Liver (tissue), 8 donors: ENCODE measurements at regions not wholly inside any gene's neighbourhood (a gene's known extent, or its start where the extent isn't known, plus 50 kb on each side); places are given as distances from the start of the nearest gene placed in this dataset.

ENCODE experiments used
- DNase-seq: peaks from one replicate; pipeline ENCODE4 v3.0.0-alpha.2; 2017; ENCODE audit warnings: low spot score
- H3K27ac ChIP-seq, 2 donors: one replicate each; pipeline ENCODE4 v1.7.0; 2013; ENCODE audit warnings: inconsistent platforms in 2 of 2, low read length in 2 of 2, control low read depth in 1 of 2, low read depth in 1 of 2, mild to moderate bottlenecking in 1 of 2
- H3K27me3 ChIP-seq, 4 donors: one replicate each; pipeline versions ENCODE4 v1.6.1 to v1.7.0; 2013; ENCODE audit warnings: low read length in 3 of 4, inconsistent platforms in 1 of 4, mild to moderate bottlenecking in 1 of 4, moderate library complexity in 1 of 4; ENCODE audit not compliant: control insufficient read depth in 4 of 4, insufficient read depth in 4 of 4
- H3K36me3 ChIP-seq, 4 donors: one replicate each; pipeline versions ENCODE4 v1.6.1 to v1.7.0; 2013; ENCODE audit warnings: low read length in 3 of 4, mild to moderate bottlenecking in 3 of 4, low read depth in 1 of 4, moderate library complexity in 1 of 4; ENCODE audit not compliant: control insufficient read depth in 4 of 4, insufficient read depth in 3 of 4
- H3K4me1 ChIP-seq, 4 donors: one replicate each; pipeline versions ENCODE4 v1.6.1 to v1.7.0; 2013; ENCODE audit warnings: low read length in 3 of 4, mild to moderate bottlenecking in 3 of 4, moderate library complexity in 1 of 4; ENCODE audit not compliant: control insufficient read depth in 4 of 4, insufficient read depth in 4 of 4
- H3K4me3 ChIP-seq, 3 donors: one replicate each; pipeline versions ENCODE4 v1.6.1 to v1.7.0; 2013; ENCODE audit warnings: low read length in 3 of 3, control low read depth in 1 of 3, low read depth in 1 of 3, mild to moderate bottlenecking in 1 of 3
- H3K9ac ChIP-seq, 2 donors: one replicate each; pipeline ENCODE4 v1.7.0; 2013; ENCODE audit warnings: low read length in 2 of 2, mild to moderate bottlenecking in 2 of 2, moderate library complexity in 2 of 2, control low read depth in 1 of 2, low read depth in 1 of 2
- H3K9me3 ChIP-seq, 4 donors: one replicate each; pipeline versions ENCODE4 v1.6.1 to v1.7.0; 2013; ENCODE audit warnings: low read length in 3 of 4; ENCODE audit not compliant: control insufficient read depth in 4 of 4
- ATF3 ChIP-seq: IDR thresholded peaks from 2 replicates; pipeline ENCODE4 v1.6.1; 2016; ENCODE audit warnings: antibody characterized with exemption
- EGR1 ChIP-seq, 2 donors: IDR thresholded peaks; 2 replicates each; pipeline ENCODE4 v1.6.1; 2016 to 2018; ENCODE audit warnings: antibody characterized with exemption in 2 of 2, low read depth in 2 of 2
- FOXA1 ChIP-seq: IDR thresholded peaks from 2 replicates; pipeline ENCODE4 v1.6.1; 2016; ENCODE audit warnings: antibody characterized with exemption
- FOXA2 ChIP-seq: IDR thresholded peaks from 2 replicates; pipeline ENCODE4 v1.6.1; 2016; ENCODE audit warnings: antibody characterized with exemption
- GABPA ChIP-seq, 2 donors: IDR thresholded peaks in 1 of 2; conservative IDR thresholded peaks in 1 of 2; 2 replicates each; pipeline ENCODE4 v1.6.1; 2016; ENCODE audit warnings: antibody characterized with exemption in 2 of 2, mild to moderate bottlenecking in 1 of 2, moderate library complexity in 1 of 2
- HNF4A ChIP-seq, 2 donors: conservative IDR thresholded peaks; 2 replicates each; pipeline ENCODE4 v1.6.1; 2016; ENCODE audit warnings: antibody characterized with exemption in 2 of 2, mild to moderate bottlenecking in 2 of 2
- HNF4G ChIP-seq: IDR thresholded peaks from 2 replicates; pipeline ENCODE4 v1.6.1; 2016; ENCODE audit warnings: antibody characterized with exemption
- JUND ChIP-seq, 2 donors: IDR thresholded peaks; 2 replicates each; pipeline ENCODE4 v1.6.1; 2016; ENCODE audit warnings: antibody characterized with exemption in 2 of 2
- MAX ChIP-seq: IDR thresholded peaks from 2 replicates; pipeline ENCODE4 v1.6.1; 2016; ENCODE audit warnings: antibody characterized with exemption
- NR2F2 ChIP-seq: IDR thresholded peaks from 2 replicates; pipeline ENCODE4 v1.6.1; 2016; ENCODE audit warnings: antibody characterized with exemption
- RAD21 ChIP-seq, 2 donors: IDR thresholded peaks; 2 replicates each; pipeline ENCODE4 v1.6.1; 2016; ENCODE audit warnings: antibody characterized with exemption in 2 of 2, mild to moderate bottlenecking in 2 of 2
- REST ChIP-seq: IDR thresholded peaks from 2 replicates; pipeline ENCODE4 v1.6.1; 2016; ENCODE audit warnings: antibody characterized with exemption, mild to moderate bottlenecking
- RXRA ChIP-seq, 2 donors: IDR thresholded peaks; 2 replicates each; pipeline ENCODE4 v1.6.1; 2017 to 2018; ENCODE audit warnings: antibody characterized with exemption in 2 of 2, mild to moderate bottlenecking in 1 of 2
- SP1 ChIP-seq: IDR thresholded peaks from 2 replicates; pipeline ENCODE4 v1.6.1; 2018; ENCODE audit warnings: antibody characterized with exemption, mild to moderate bottlenecking
- TAF1 ChIP-seq: conservative IDR thresholded peaks from 2 replicates; pipeline ENCODE4 v1.6.1; 2016; ENCODE audit warnings: antibody characterized with exemption, mild to moderate bottlenecking
- YY1 ChIP-seq: IDR thresholded peaks from 2 replicates; pipeline ENCODE4 v1.6.1; 2016; ENCODE audit warnings: antibody characterized with exemption, mild to moderate bottlenecking
- WGBS: extraction: QIAGEN DNeasy Blood & Tissue Kit; methylation state at CpG from one replicate; pipeline ENCODE4 v1.1.7; 2013; 5-methylcytosine and 5-hydroxymethylcytosine counted together
- TF ChIP-seq, protein P1 (sequence below): IDR thresholded peaks from 2 replicates; pipeline ENCODE4 v1.6.1; 2016; ENCODE audit warnings: antibody characterized with exemption
- TF ChIP-seq, protein P2 (sequence below): fragments of 150-350 bp; IDR thresholded peaks from 2 replicates; pipeline ENCODE4 v1.5.1; 2017; ENCODE audit warnings: improper control_type of control experiment, low read depth, low read length; ENCODE audit not compliant: missing input control
- donor health status: healthy.
- donor health status: healthy.
- donor health status: healthy.
- donor health status: healthy.
- donor health status: healthy.

- TF ChIP-seq GABPA (IDR thresholded peaks at IDR 0.05 in 1 of 2, conservative IDR thresholded peaks at IDR 0.05 in 1 of 2) (no peak), JUND (IDR thresholded peaks at IDR 0.05) (no peak), YY1 (no peak), MAX (no peak), RAD21 (IDR thresholded peaks at IDR 0.05) (no peak), FOXA2 (no peak), RXRA (IDR thresholded peaks at IDR 0.05) (no peak), NR2F2 (no peak), ATF3 (no peak), TAF1 (no peak), HNF4G (no peak), SP1 (no peak), HNF4A (conservative IDR thresholded peaks at IDR 0.05) (no peak), EGR1 (IDR thresholded peaks at IDR 0.05; ENCODE audit: low read depth in 2 of 2) (no peak), FOXA1 (no peak), REST (no peak)
- TF ChIP-seq, protein P1, sequence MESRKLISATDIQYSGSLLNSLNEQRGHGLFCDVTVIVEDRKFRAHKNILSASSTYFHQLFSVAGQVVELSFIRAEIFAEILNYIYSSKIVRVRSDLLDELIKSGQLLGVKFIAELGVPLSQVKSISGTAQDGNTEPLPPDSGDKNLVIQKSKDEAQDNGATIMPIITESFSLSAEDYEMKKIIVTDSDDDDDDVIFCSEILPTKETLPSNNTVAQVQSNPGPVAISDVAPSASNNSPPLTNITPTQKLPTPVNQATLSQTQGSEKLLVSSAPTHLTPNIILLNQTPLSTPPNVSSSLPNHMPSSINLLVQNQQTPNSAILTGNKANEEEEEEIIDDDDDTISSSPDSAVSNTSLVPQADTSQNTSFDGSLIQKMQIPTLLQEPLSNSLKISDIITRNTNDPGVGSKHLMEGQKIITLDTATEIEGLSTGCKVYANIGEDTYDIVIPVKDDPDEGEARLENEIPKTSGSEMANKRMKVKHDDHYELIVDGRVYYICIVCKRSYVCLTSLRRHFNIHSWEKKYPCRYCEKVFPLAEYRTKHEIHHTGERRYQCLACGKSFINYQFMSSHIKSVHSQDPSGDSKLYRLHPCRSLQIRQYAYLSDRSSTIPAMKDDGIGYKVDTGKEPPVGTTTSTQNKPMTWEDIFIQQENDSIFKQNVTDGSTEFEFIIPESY: no peak
- TF ChIP-seq, protein P2, sequence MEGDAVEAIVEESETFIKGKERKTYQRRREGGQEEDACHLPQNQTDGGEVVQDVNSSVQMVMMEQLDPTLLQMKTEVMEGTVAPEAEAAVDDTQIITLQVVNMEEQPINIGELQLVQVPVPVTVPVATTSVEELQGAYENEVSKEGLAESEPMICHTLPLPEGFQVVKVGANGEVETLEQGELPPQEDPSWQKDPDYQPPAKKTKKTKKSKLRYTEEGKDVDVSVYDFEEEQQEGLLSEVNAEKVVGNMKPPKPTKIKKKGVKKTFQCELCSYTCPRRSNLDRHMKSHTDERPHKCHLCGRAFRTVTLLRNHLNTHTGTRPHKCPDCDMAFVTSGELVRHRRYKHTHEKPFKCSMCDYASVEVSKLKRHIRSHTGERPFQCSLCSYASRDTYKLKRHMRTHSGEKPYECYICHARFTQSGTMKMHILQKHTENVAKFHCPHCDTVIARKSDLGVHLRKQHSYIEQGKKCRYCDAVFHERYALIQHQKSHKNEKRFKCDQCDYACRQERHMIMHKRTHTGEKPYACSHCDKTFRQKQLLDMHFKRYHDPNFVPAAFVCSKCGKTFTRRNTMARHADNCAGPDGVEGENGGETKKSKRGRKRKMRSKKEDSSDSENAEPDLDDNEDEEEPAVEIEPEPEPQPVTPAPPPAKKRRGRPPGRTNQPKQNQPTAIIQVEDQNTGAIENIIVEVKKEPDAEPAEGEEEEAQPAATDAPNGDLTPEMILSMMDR: no peak
- DNase-seq: no peak
- no peak overlapping the region for H3K4me3 ChIP-seq
- no peaks in the 10 kb centered on the region for H3K36me3 ChIP-seq
- H3K27ac ChIP-seq: no peak overlapping the region
- no peak overlapping the region for H3K9ac ChIP-seq
- no peaks in the 10 kb centered on the region for H3K9me3 ChIP-seq
- no peaks in the 10 kb centered on the region for H3K4me1 ChIP-seq
- H3K27me3 ChIP-seq: peaks cover 0 to 3% (median 0%) of the 10 kb centered on the region in 4 donors
Observed at GRCh38 chr4:135207531-135207930, 1005.9 kb upstream of the PABPC4L start.

DNA sequence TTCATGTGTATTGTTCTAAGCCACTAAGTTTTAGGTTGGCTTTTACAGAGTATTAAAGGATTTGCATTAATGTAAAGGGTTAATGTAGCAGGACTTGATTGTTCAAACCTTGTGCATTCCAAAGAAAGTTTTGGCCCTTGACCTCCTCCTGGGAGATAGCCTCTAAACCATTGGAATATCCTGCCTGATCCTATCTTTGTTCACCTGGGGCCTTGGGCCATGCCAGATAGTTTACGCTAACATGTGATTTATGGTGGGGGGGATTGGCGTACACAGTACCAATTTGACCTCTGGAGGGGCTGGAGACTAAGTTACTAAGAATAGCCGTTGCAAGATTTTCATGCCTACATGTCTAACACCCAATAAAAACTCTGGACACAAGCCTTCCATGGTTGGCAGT lies 1002.7 kb upstream of the PABPC4L start:
- TF ChIP-seq HNF4G: no peak
- Histone ChIP-seq H3K4me1 (no peaks in the 10 kb centered on the region), H3K9me3 (no peaks in the 10 kb centered on the region), H3K4me3 (no peak overlapping the region), H3K36me3 (no peaks in the 10 kb centered on the region), H3K27me3 (peaks cover 0 to 3% (median 0%) of the 10 kb centered on the region in 4 donors), H3K9ac (no peak overlapping the region), H3K27ac (no peak overlapping the region)
- WGBS: 67% methylated on average over 3 of the region's 3 CpGs
- DNase-seq: no peak
